A673 (cell line): ENCODE measurements at regions not wholly inside any gene's neighbourhood (a gene's known extent, or its start where the extent isn't known, plus 50 kb on each side); places are given as distances from the start of the nearest gene placed in this dataset.

Source experiments
- BruUV-seq: library from RNA; stranded (reverse); fragments of 400-500 nt; replicated peaks from 2 replicates; lab custom pipeline; 2021; lab: Mats Ljungman, UMichigan
- CTCF ChIA-PET: fragments of 300-600 bp; sonication (Branson Sonifier 250); formaldehyde crosslinking; loops from one replicate; lab custom pipeline; 2022; ENCODE audit warnings: antibody characterized with exemption; lab: Charles Lee
- POLR2A ChIA-PET: fragments of 300-600 bp; sonication (Branson Sonifier 250); formaldehyde crosslinking; loops from one replicate; lab custom pipeline; 2022; ENCODE audit warnings: antibody characterized with exemption; ENCODE audit not compliant: low non-redundant PET; lab: Charles Lee
- DNase-seq: peaks from one replicate; pipeline ENCODE4 v3.0.0-alpha.2; 2015; ENCODE audit warnings: low spot score
- H3K27ac ChIP-seq: fragments of 200-600 bp; sonication (generic); 2 replicates; pipeline ENCODE4 v1.5.1; 2016; ENCODE audit warnings: mixed run types, low read depth, mild to moderate bottlenecking, mixed read lengths, antibody characterized with exemption, low read length; ENCODE audit not compliant: poor library complexity, severe bottlenecking
- H3K27me3 ChIP-seq: fragments of 200-600 bp; sonication (generic); replicated peaks from 2 replicates; pipeline ENCODE4 v1.6.1; 2017; ENCODE audit warnings: mixed run types, low read depth, mild to moderate bottlenecking, mixed read lengths, antibody characterized with exemption, low read length; ENCODE audit not compliant: insufficient read depth, poor library complexity
- H3K36me3 ChIP-seq: fragments of 200-600 bp; sonication (generic); 2 replicates; pipeline ENCODE4 v1.6.1; 2016; ENCODE audit warnings: mixed run types, mild to moderate bottlenecking, mixed read lengths, antibody characterized with exemption, low read length; ENCODE audit not compliant: insufficient read depth, poor library complexity, severe bottlenecking
- H3K4me1 ChIP-seq: fragments of 200-600 bp; sonication (generic); 2 replicates; pipeline ENCODE4 v1.6.1; 2017; ENCODE audit warnings: mixed run types, mild to moderate bottlenecking, mixed read lengths, antibody characterized with exemption, low read length; ENCODE audit not compliant: insufficient read depth, poor library complexity, severe bottlenecking
- H3K4me3 ChIP-seq: fragments of 200-600 bp; sonication (generic); 2 replicates; pipeline ENCODE4 v1.5.1; 2016; ENCODE audit warnings: low read depth, mixed run types, mild to moderate bottlenecking, mixed read lengths, low read length; ENCODE audit not compliant: poor library complexity, severe bottlenecking
- H3K9me3 ChIP-seq: fragments of 200-600 bp; sonication (generic); 2 replicates; pipeline ENCODE4 v1.6.1; 2016; ENCODE audit warnings: mixed run types, low read depth, mild to moderate bottlenecking, mixed read lengths, antibody characterized with exemption, low read length; ENCODE audit not compliant: poor library complexity, severe bottlenecking
- CTCF ChIP-seq: fragments of 300-800, 200-600 bp; sonication (generic); conservative IDR thresholded peaks from 2 replicates; pipeline ENCODE4 v1.5.1; 2017; ENCODE audit warnings: low read depth, mild to moderate bottlenecking, antibody characterized with exemption, low read length, moderate library complexity, mixed read lengths
- EZH2 ChIP-seq: fragments of 200-600 bp; sonication (generic); IDR thresholded peaks from 2 replicates; pipeline ENCODE4 v1.6.1; 2017; ENCODE audit warnings: borderline replicate concordance, low read depth, mild to moderate bottlenecking, mixed read lengths, antibody characterized with exemption, low read length; ENCODE audit not compliant: poor library complexity, severe bottlenecking
- intact Hi-C: fragments of 100-400 bp; cut with micrococcal nuclease; formaldehyde crosslinking; loops from one replicate; pipeline ENCODE4 v1.10.0; 2022; ENCODE audit not compliant: unreplicated experiment

- intact Hi-C loops: no loop called here
- ChIA-PET POLR2A (no interaction called here), CTCF (no interaction called here)
- no peak overlapping the region for H3K27ac ChIP-seq
- no peaks in the 10 kb centered on the region for H3K27me3 ChIP-seq
- H3K9me3 ChIP-seq: no peaks in the 10 kb centered on the region
- TF ChIP-seq CTCF: no peak
- TF ChIP-seq EZH2: no peak
- no peak overlapping the region for H3K4me3 ChIP-seq
- no peaks in the 10 kb centered on the region for H3K36me3 ChIP-seq
- DNase-seq: no peak
- no peaks in the 10 kb centered on the region for H3K4me1 ChIP-seq
- BruUV-seq: no TSS peak
These were observed 1806.0 kb downstream of the MRPL39 start for GRCh38 chr21:23801292-23801691.

DNA sequence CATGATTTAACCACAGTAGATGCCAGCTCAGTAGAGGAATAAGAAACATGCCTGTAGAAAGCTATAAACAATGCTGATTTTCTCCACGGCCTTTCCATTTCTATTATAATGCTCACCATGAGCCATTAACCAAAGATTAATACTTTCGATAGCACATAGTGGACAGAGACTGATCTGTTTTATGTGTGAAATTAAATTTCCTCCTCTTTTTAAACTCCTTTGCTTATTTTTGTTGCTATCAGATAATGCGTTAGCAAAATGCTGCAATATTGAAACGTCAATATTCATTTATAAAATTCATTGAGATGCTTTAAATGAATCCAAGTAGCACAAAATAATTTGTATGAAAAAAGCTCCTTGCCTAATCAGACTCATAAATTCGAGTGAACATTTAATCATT is 1807.9 kb downstream of the MRPL39 start:
- Histone ChIP-seq H3K36me3 (no peaks in the 10 kb centered on the region), H3K4me3 (no peak overlapping the region), H3K4me1 (no peaks in the 10 kb centered on the region), H3K9me3 (peaks cover 3% of the 10 kb centered on the region), H3K27ac (no peak overlapping the region), H3K27me3 (no peaks in the 10 kb centered on the region)
- intact Hi-C loops: no loop called here
- CTCF ChIA-PET: no interaction called here
- DNase-seq: no peak
- no peak for TF ChIP-seq EZH2
- BruUV-seq: no TSS peak
- POLR2A ChIA-PET: no interaction called here

DNA sequence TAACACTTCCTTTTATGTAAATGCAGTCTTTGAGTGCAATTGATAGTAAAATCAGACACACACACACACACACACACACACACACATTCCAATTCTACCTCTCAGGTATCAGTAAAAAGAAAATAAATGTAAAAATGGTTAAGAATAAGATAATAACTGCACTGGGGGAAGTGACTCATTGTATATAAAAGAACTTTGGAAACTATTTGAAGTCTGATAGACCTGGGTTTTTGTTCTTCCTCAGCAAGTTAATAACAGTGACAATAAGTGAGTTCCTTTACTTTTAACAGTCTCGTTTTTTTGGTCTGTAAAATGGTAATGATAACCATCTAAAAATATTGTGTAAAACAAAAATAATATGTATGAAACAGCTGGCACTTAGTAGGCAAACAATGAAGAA is 1815.0 kb downstream of the MRPL39 start:
- intact Hi-C loops: no loop called here
- no TSS peak for BruUV-seq
- DNase-seq: no peak
- Histone ChIP-seq H3K4me1 (no peaks in the 10 kb centered on the region), H3K27me3 (no peaks in the 10 kb centered on the region), H3K9me3 (peaks cover 10% of the 10 kb centered on the region), H3K36me3 (no peaks in the 10 kb centered on the region), H3K27ac (no peak overlapping the region), H3K4me3 (no peak overlapping the region)
- CTCF ChIA-PET: no interaction called here
- TF ChIP-seq EZH2 (no peak), CTCF (no peak)
- POLR2A ChIA-PET: no interaction called here

GRCh38 chr21:23789864-23790263 is 1817.4 kb downstream of the MRPL39 start:
- no peak for DNase-seq
- BruUV-seq: no TSS peak
- intact Hi-C loops: no loop called here
- no peaks in the 10 kb centered on the region for H3K36me3 ChIP-seq
- POLR2A ChIA-PET: no interaction called here
- H3K4me1 ChIP-seq: no peaks in the 10 kb centered on the region
- TF ChIP-seq CTCF: no peak
- TF ChIP-seq EZH2: no peak
- no peak overlapping the region for H3K27ac ChIP-seq
- peaks cover 7% of the 10 kb centered on the region for H3K9me3 ChIP-seq
- CTCF ChIA-PET: no interaction called here
- H3K27me3 ChIP-seq: no peaks in the 10 kb centered on the region
- H3K4me3 ChIP-seq: no peak overlapping the region
